Breast epithelium (tissue), 3 donors: ENCODE measurements at regions not wholly inside any gene's neighbourhood (a gene's known extent, or its start where the extent isn't known, plus 50 kb on each side); places are given as distances from the start of the nearest gene placed in this dataset.

ENCODE experiments used
- CTCF ChIP-seq, 3 donors: fragments of 450-650 bp; IDR thresholded peaks; one replicate each; pipeline ENCODE4 v1.5.1; 2016 to 2017; ENCODE audit warnings: antibody characterized with exemption in 3 of 3, mild to moderate bottlenecking in 3 of 3, moderate library complexity in 3 of 3
- POLR2A ChIP-seq: fragments of 450-650 bp; IDR thresholded peaks from one replicate; pipeline ENCODE4 v1.6.1; 2016; ENCODE audit warnings: antibody characterized with exemption, mild to moderate bottlenecking, moderate library complexity

GRCh38 chr22:47879346-47879745, 1116.9 kb downstream of the TBC1D22A start:
- TF ChIP-seq CTCF (IDR thresholded peaks at IDR 0.05) = no peak
- no peak for TF ChIP-seq POLR2A
